ENCODE measurements at regions not wholly inside any gene's neighbourhood (a gene's known extent, or its start where the extent isn't known, plus 50 kb on each side); places are given as distances from the start of the nearest gene placed in this dataset.
"Not testable (repeated sequence)": the region's sequence is repeated elsewhere in the genome, so short reads cannot be mapped to it uniquely, and the experiment has no call there.

- DNase-seq = no peak
- TF ChIP-seq GATA1 (IDR thresholded peaks at IDR 0.05; ENCODE audit: low read depth, low read length) (no peak), POLR2A (IDR thresholded peaks at IDR 0.05; ENCODE audit: low read length) (no peak)
These were observed 111.4 kb downstream of the ATXN3L start for GRCh38 chrX:13208281-13208935.

GRCh38 chrX:13203271-13203670, 116.6 kb downstream of the ATXN3L start:
- TF ChIP-seq POLR2A (IDR thresholded peaks at IDR 0.05; ENCODE audit: low read length) (no peak), GATA1 (IDR thresholded peaks at IDR 0.05; ENCODE audit: low read depth, low read length) (no peak)
- DNase-seq = no peak

GRCh38 chrX:13201605-13202219, 118.1 kb downstream of the ATXN3L start:
- DNase-seq = no peak
- TF ChIP-seq GATA1 (IDR thresholded peaks at IDR 0.05; ENCODE audit: low read depth, low read length) = no peak

DNA sequence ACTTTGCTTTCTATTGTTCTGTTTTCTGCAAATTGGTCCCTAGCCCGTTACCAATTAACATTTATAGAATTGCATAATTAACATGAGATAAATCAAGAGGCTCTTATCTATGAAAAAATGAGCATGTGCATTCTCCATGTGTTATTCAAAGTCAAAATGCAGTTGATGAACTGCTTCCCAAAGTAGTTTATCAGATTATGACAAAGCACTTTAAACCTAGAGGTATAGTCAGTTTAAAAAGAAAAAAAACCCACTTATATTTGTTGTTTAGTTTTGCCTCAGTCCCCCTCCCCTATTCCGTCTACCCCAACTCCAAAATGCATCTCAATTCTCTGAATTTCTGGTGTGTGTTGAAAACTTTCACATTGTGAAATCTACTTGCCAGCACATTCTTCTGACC, 119.5 kb downstream of the ATXN3L start:
- no peak for DNase-seq
- TF ChIP-seq POLR2A (IDR thresholded peaks at IDR 0.05; ENCODE audit: low read length) (no peak), GATA1 (IDR thresholded peaks at IDR 0.05; ENCODE audit: low read depth, low read length) (no peak)

GRCh38 chrX:13198762-13199064, 121.1 kb downstream of the ATXN3L start:
- TF ChIP-seq GATA1 (IDR thresholded peaks at IDR 0.05; ENCODE audit: low read depth, low read length) (no peak), POLR2A (IDR thresholded peaks at IDR 0.05; ENCODE audit: low read length) (no peak)
- no peak for DNase-seq

DNA sequence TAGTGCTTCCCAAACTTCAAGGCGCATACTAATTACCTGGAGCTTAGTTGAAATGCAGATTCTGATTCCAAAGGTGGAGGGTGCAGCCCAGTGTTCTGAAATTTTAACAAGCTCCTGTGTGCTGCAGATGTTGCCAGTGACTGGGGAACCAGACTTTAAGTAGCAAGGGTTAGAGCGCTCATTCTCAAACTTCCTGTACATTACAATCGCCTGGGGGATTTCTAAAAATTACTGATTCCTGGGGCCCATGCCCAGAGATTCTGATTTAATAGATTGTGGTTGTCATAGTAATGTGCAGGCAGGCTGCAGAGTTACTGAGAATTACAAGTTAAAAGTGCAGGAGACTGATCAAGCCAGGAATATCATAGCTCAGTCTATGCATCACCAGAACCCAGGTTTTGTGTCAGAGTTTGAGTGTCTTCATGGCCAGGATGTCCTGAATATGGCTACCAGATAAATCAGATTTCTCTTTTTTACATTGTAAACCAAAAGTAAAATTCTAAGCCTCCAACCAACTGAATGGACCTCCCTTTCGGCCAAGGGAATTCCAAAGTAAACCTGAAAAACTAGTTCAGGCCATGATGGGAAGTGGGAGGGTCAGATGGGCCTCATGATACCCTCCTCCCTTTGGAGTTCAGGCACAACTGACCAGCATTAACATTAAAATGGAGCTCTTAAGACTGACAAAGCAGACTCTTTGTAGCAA, 121.6 kb downstream of the ATXN3L start:
- no peak for TF ChIP-seq POLR2A (IDR thresholded peaks at IDR 0.05; ENCODE audit: low read length)
- no peak for TF ChIP-seq GATA1 (IDR thresholded peaks at IDR 0.05; ENCODE audit: low read depth, low read length)
- DNase-seq = no peak

DNA sequence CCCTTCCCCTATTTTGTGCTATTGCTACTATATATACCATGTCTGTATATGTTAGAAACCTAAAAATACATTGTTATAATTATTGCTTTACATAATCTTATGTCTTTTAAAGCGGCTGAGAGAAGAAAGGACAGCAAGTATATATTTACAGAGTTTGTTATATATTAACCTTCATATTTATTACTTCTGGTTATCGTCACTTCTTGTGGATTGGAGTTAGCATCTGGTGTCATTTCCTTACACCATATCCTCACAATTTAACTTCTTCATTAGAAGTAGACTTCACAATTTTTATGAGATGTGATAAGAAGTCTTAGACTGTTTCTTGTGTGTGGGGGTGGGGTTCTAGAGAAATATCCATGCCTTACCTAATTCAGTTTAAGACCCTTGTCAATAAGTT, 123.1 kb downstream of the ATXN3L start:
- TF ChIP-seq POLR2A (IDR thresholded peaks at IDR 0.05; ENCODE audit: low read length) = no peak
- DNase-seq = no peak

- DNase-seq = no peak
- no peak for TF ChIP-seq POLR2A (IDR thresholded peaks at IDR 0.05; ENCODE audit: low read length)
- no peak for TF ChIP-seq GATA1 (IDR thresholded peaks at IDR 0.05; ENCODE audit: low read depth, low read length)
These were observed 124.5 kb downstream of the ATXN3L start for GRCh38 chrX:13195340-13195739.

DNA sequence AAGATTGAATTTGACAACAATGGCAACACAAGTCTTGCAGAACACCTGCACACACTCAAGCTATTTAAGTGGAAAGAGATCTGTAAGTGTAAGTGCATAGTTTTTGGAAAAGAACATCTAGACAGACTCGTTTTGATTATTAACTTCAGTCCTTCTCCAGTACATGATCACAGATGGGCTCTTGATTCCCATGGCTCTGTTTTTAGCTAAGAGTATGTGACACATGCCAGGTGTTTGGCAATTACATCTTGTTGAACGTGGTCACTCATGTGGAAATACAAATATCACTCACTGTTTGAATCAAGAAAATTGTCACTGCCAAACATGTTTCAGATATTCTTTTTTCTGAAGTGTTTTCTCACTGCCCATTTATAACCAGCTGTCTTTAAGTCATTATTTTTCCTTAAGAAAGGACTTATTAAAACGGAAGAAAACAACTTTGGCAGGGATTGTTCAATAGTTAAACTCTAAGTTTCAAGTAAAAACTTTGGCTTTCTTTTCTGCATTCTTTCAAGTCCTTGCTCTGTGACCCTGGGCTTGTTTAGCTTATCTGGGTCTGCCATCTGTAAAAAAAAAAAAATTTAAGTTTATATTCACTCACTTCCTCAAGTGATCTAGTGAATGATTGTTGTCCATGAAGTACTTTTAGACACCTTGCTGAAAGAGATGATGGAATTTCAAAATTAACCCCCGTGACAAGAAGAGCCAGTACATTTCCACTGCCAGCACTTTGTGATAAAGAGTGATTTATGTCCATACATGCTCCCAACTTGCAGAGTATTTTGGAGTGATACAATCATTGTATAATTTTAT, 125.4 kb downstream of the ATXN3L start:
- DNase-seq = no peak
- TF ChIP-seq GATA1 (IDR thresholded peaks at IDR 0.05; ENCODE audit: low read depth, low read length) (no peak), POLR2A (IDR thresholded peaks at IDR 0.05; ENCODE audit: low read length) (no peak)

DNA sequence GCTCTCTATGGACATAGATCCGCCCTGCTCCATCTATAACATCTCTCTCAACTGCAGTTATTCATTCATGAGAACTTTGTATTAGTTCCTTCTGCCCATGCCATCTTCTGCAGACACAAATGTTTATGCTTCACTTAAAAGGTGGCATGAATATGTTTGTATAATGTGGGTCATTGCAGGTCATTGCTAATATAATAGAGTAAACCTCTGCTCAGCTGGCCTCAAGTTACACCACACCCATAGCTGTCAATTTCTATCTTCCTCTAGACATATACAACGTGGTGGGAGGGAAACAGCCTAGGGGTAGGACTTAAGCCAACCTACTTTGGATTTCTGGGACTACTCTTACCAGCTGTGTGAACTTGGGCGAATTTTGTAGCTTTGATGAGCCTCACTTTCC, 129.8 kb downstream of the ATXN3L start:
- no peak for DNase-seq
- no peak for TF ChIP-seq GATA1 (IDR thresholded peaks at IDR 0.05; ENCODE audit: low read depth, low read length)
- TF ChIP-seq POLR2A (IDR thresholded peaks at IDR 0.05; ENCODE audit: low read length) = no peak

DNA sequence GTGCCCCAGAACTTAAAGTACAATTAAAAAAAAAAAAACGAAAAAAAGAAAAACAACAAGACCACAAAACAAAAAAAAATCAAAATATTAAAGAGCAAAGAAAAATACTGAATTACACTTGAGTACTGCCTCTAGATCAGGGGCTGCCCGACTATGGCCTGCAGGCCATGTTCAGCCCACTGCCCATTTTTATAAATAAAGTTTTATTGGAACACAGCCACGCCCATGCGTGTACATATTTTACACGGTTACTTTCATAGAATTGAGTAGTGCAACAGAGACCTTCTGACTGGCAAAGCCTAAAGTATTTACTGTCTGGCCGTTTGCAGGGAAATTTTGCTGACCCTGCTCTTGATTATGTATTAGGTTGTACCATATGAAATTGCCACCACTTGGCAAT, 130.5 kb downstream of the ATXN3L start:
- TF ChIP-seq POLR2A (IDR thresholded peaks at IDR 0.05; ENCODE audit: low read length) (no peak), GATA1 (IDR thresholded peaks at IDR 0.05; ENCODE audit: low read depth, low read length) (no peak)

DNA sequence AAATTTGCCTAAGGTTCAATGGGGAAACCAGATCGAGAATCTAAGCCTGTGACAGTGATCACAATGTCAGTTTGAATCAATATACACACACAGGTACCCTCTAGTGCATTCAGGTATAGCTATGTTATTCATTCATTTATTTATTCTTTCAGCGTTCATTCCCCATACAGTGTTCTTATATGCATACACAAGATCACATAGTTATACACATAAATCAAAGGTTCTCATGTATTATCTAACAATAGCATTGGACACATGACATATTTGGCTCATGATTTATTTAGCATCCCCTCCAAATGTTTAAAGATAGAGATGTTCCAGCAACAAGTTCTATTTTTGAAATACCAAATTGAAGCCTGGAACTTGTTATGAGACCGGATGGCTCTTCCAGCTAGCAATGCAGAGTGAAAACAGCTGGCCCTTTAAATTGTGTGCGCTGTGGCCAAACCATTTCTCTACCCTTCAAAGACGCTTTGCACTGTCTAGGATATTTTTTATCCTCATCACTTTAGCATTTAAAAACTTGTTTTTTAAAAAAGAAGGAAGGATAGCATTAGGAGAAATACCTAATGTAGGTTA, 131.0 kb downstream of the ATXN3L start:
- no peak for DNase-seq
- TF ChIP-seq GATA1 (IDR thresholded peaks at IDR 0.05; ENCODE audit: low read depth, low read length) (no peak), POLR2A (IDR thresholded peaks at IDR 0.05; ENCODE audit: low read length) (no peak)

More for the DNA sequence above, 130.5 kb downstream of the ATXN3L start:
- no peak for DNase-seq

- DNase-seq = not testable (repeated sequence)
These were observed 133.2 kb downstream of the ATXN3L start for GRCh38 chrX:13186643-13187042.

GRCh38 chrX:13180807-13181206, 136.4 kb upstream of the FAM9C start:
- TF ChIP-seq POLR2A (IDR thresholded peaks at IDR 0.05; ENCODE audit: low read length) (no peak), GATA1 (IDR thresholded peaks at IDR 0.05; ENCODE audit: low read depth, low read length) (no peak)
- DNase-seq = no peak
